Esophagus squamous epithelium (tissue), 4 donors: ENCODE measurements at regions not wholly inside any gene's neighbourhood (a gene's known extent, or its start where the extent isn't known, plus 50 kb on each side); places are given as distances from the start of the nearest gene placed in this dataset.

Experiments
- CTCF ChIP-seq, 6 experiments: fragments of 450-650 bp in 4 of 6; fragments of 200-600 bp in 2 of 6; sonication (generic) in 2 of 6; IDR thresholded peaks; one replicate each; pipeline ENCODE4 v1.5.1; 2016 to 2019; ENCODE audit warnings: antibody characterized with exemption in 6 of 6, mild to moderate bottlenecking in 4 of 6, moderate library complexity in 4 of 6
- POLR2A ChIP-seq, 4 donors: fragments of 450-650 bp; IDR thresholded peaks; one replicate each; pipeline ENCODE4 v1.6.1; 2017; ENCODE audit warnings: antibody characterized with exemption in 4 of 4, mild to moderate bottlenecking in 4 of 4, moderate library complexity in 3 of 4

GRCh38 chr3:74842141-74842540 lies 227.7 kb upstream of the CNTN3 start:
- TF ChIP-seq CTCF (IDR thresholded peaks at IDR 0.05) (no peak), POLR2A (IDR thresholded peaks at IDR 0.05) (no peak)
